ENCODE measurements at regions not wholly inside any gene's neighbourhood (a gene's known extent, or its start where the extent isn't known, plus 50 kb on each side); places are given as distances from the start of the nearest gene placed in this dataset.
"Not testable (repeated sequence)": the region's sequence is repeated elsewhere in the genome, so short reads cannot be mapped to it uniquely, and the experiment has no call there.

DNA sequence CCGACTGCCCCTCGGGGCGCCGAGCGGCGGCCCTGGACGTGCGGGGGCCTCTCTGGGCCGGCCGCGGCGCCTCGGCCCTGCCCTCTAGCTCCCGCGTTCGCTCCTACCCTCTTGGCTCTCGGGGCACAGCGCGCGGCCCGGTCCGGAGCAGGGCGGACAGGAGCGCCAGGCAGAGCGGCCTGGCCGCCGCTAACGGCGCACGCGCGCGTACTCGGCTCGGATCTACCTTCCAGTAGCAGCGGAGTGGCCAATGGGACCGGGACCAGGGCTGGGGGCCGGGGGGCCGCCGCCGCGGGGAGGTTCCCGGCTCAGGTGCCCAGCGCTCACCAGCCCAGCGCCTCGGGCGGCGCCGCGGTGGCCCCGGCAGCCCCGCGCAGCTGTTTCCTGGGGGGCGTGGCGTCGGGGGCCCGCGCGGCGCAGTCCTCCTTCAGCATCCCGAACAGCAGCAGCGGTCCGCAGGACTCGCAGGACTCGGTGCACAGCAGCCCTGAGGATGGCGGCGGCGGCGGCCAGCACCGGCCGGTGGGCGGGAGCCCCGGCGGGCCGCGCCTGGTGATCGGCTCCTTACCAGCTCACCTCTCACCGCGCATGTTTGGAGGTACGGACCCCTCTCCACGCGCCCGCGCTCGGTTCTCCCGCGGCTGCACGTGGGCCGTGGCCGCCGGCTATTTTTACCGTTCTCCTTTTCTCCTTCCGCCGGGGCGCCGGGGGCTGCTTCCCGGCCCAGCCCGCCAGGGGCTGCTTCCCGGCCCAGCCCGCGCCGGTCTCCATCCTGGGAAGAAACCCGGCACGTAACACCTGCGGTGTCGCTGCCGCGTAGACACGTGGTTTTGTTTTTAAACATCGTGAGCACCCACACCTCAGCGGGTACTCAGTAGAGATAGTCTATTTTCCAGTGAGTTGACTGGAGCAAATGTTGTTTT, 162.9 kb downstream of the KBTBD2 start:
- H3K4me3 ChIP-seq (ENCODE audit: low read depth in 1 of 3, low read length in 3 of 3) = peak overlapping the region; percentile 63 to 84 (median 78)
- H3K9me3 ChIP-seq (ENCODE audit: control insufficient read depth in 4 of 4, low read length in 3 of 4); H3K27me3 ChIP-seq (ENCODE audit: control insufficient read depth in 4 of 4, insufficient read depth in 4 of 4, low read length in 3 of 4); H3K4me1 ChIP-seq (ENCODE audit: control insufficient read depth in 4 of 4, insufficient read depth in 4 of 4, low read length in 3 of 4); H3K36me3 ChIP-seq (ENCODE audit: control insufficient read depth in 4 of 4, insufficient read depth in 3 of 4, low read depth in 1 of 4, low read length in 3 of 4): not testable (repeated sequence)
- peak overlapping the region in 1 of 2 donors; percentile 47 for H3K9ac ChIP-seq (ENCODE audit: low read depth in 1 of 2, low read length in 2 of 2)
- WGBS = under 1% methylated on average over 106 of the region's 111 CpGs
- peak overlapping the region; percentile 46 to 71 for H3K27ac ChIP-seq (ENCODE audit: low read depth in 1 of 2, low read length in 2 of 2)
- DNase-seq (ENCODE audit: low spot score) = peak; percentile 76

DNA sequence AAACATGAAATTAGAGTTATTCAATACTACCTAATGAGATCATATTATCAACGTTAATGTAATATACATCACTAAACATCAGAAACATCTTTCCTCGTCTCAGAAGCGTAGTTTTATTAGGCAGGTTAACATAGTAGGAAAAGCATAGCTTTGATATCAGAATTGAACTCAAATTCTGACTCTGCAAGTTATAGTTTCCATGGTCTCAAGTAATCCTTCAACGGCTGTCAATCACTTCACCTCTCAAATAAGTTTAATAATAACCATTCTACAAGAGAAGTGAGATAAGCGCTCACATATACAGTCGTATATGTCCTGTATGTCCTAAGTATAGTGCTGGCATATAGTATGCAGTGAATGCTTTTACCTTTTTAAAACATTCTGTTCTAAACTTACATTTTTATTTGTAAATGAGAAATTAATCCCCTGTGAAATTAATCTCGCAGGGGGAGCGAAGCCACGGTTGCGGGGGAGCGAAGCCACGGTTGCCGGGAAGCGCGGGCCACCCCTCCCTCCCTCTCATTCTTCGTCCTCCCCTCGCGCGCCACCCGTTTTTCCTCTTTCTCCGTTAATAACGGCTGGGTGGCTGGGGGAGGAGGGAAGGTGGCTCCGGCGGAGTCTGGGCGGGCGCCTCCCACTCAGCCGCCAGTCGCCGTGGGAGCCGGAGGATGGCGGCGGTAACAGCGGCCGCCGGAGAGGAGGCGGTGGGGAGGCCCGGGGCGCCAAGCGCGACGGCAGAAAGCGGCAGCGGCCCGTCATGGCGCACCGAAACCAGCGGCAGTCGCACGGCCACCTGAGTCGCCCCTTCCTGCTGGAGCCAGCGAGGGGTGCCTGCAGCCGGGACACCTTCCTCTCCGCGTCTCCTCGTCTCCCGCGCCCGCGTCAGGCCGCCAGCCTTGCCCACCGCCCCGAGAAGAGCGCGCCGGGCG, 163.8 kb downstream of the KBTBD2 start:
- H3K27ac ChIP-seq (ENCODE audit: low read depth in 1 of 2, low read length in 2 of 2) = peak overlapping the region; percentile 46 to 71
- TF ChIP-seq TAF1 (conservative IDR thresholded peaks at IDR 0.05) (peak; percentile 23), YY1 (IDR thresholded peaks at IDR 0.05) (peak; percentile 44)
- WGBS = 2% methylated on average over 66 of the region's 66 CpGs
- not testable (repeated sequence) for H3K36me3 ChIP-seq (ENCODE audit: control insufficient read depth in 4 of 4, insufficient read depth in 3 of 4, low read depth in 1 of 4, low read length in 3 of 4); H3K9me3 ChIP-seq (ENCODE audit: control insufficient read depth in 4 of 4, low read length in 3 of 4); H3K27me3 ChIP-seq (ENCODE audit: control insufficient read depth in 4 of 4, insufficient read depth in 4 of 4, low read length in 3 of 4); H3K4me1 ChIP-seq (ENCODE audit: control insufficient read depth in 4 of 4, insufficient read depth in 4 of 4, low read length in 3 of 4)
- DNase-seq (ENCODE audit: low spot score) = peak; percentile 71
- H3K4me3 ChIP-seq (ENCODE audit: low read depth in 1 of 3, low read length in 3 of 3) = peak overlapping the region; percentile 63 to 84 (median 78)
- H3K9ac ChIP-seq (ENCODE audit: low read depth in 1 of 2, low read length in 2 of 2) = peak overlapping the region in 1 of 2 donors; percentile 47

DNA sequence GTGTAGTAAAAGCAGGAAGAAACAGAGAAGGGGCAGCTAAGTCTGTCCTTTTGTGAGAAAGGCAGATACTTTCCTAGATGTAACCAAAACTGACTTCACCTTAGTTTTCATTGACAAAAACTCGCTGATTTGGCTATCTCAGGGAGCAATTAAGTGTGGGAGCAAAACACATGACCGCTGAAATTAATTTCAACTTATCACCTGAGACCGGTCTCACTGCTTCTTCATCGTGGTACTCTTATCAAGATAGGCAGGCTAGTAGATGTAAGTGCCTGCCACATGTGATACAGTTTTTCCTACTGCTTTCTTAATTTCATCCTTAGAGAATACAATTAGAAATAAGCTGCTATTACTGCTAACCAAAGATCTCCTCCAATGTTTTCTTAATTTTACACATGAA, 168.7 kb downstream of the KBTBD2 start:
- not testable (repeated sequence) for H3K27me3 ChIP-seq (ENCODE audit: control insufficient read depth in 4 of 4, insufficient read depth in 4 of 4, low read length in 3 of 4); H3K27ac ChIP-seq (ENCODE audit: low read depth in 1 of 2, low read length in 2 of 2); H3K4me3 ChIP-seq (ENCODE audit: low read depth in 1 of 3, low read length in 3 of 3); H3K9me3 ChIP-seq (ENCODE audit: control insufficient read depth in 4 of 4, low read length in 3 of 4); DNase-seq (ENCODE audit: low spot score); H3K9ac ChIP-seq (ENCODE audit: low read depth in 1 of 2, low read length in 2 of 2); H3K4me1 ChIP-seq (ENCODE audit: control insufficient read depth in 4 of 4, insufficient read depth in 4 of 4, low read length in 3 of 4); H3K36me3 ChIP-seq (ENCODE audit: control insufficient read depth in 4 of 4, insufficient read depth in 3 of 4, low read depth in 1 of 4, low read length in 3 of 4)
- 94% methylated on average over 4 of the region's 4 CpGs for WGBS

DNA sequence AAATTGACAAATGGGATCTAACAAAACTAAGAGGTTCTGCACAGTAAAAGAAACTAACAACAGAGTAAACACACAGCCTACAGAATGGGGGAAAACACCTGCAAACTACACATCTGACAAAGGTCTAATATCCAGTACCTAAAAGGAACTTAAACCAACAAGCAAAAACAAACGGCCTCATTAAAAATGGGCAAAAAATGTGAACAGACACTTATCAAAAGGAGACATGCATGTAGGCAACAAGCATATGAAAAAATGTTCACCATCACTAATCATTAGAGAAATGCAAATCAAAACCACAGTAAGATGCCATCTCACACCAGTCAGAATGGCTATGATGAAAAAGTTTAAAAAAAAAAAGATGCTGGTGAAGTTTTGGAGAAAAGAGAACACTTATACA, 197.4 kb downstream of the KBTBD2 start:
- Histone ChIP-seq H3K4me1 (ENCODE audit: control insufficient read depth in 4 of 4, insufficient read depth in 4 of 4, low read length in 3 of 4) (no peaks in the 10 kb centered on the region), H3K9me3 (ENCODE audit: control insufficient read depth in 4 of 4, low read length in 3 of 4) (peaks cover 0 to 2% (median 0%) of the 10 kb centered on the region in 4 donors), H3K27me3 (ENCODE audit: control insufficient read depth in 4 of 4, insufficient read depth in 4 of 4, low read length in 3 of 4) (no peaks in the 10 kb centered on the region), H3K9ac (ENCODE audit: low read depth in 1 of 2, low read length in 2 of 2) (no peak overlapping the region), H3K27ac (ENCODE audit: low read depth in 1 of 2, low read length in 2 of 2) (no peak overlapping the region), H3K4me3 (ENCODE audit: low read depth in 1 of 3, low read length in 3 of 3) (no peak overlapping the region), H3K36me3 (ENCODE audit: control insufficient read depth in 4 of 4, insufficient read depth in 3 of 4, low read depth in 1 of 4, low read length in 3 of 4) (no peaks in the 10 kb centered on the region)
- 94% methylated on average over 1 of the region's 1 CpG for WGBS
- DNase-seq (ENCODE audit: low spot score) = no peak
- no peak for TF ChIP-seq GABPA (IDR thresholded peaks at IDR 0.05 in 1 of 2, conservative IDR thresholded peaks at IDR 0.05 in 1 of 2)
- TF ChIP-seq JUND (IDR thresholded peaks at IDR 0.05) = no peak
- TF ChIP-seq FOXA1 (IDR thresholded peaks at IDR 0.05) = no peak
- no peak for TF ChIP-seq YY1 (IDR thresholded peaks at IDR 0.05)
- TF ChIP-seq, protein P1, sequence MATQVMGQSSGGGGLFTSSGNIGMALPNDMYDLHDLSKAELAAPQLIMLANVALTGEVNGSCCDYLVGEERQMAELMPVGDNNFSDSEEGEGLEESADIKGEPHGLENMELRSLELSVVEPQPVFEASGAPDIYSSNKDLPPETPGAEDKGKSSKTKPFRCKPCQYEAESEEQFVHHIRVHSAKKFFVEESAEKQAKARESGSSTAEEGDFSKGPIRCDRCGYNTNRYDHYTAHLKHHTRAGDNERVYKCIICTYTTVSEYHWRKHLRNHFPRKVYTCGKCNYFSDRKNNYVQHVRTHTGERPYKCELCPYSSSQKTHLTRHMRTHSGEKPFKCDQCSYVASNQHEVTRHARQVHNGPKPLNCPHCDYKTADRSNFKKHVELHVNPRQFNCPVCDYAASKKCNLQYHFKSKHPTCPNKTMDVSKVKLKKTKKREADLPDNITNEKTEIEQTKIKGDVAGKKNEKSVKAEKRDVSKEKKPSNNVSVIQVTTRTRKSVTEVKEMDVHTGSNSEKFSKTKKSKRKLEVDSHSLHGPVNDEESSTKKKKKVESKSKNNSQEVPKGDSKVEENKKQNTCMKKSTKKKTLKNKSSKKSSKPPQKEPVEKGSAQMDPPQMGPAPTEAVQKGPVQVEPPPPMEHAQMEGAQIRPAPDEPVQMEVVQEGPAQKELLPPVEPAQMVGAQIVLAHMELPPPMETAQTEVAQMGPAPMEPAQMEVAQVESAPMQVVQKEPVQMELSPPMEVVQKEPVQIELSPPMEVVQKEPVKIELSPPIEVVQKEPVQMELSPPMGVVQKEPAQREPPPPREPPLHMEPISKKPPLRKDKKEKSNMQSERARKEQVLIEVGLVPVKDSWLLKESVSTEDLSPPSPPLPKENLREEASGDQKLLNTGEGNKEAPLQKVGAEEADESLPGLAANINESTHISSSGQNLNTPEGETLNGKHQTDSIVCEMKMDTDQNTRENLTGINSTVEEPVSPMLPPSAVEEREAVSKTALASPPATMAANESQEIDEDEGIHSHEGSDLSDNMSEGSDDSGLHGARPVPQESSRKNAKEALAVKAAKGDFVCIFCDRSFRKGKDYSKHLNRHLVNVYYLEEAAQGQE (IDR thresholded peaks at IDR 0.05) = no peak
- TF ChIP-seq HNF4G (IDR thresholded peaks at IDR 0.05) = no peak
- no peak for TF ChIP-seq FOXA2 (IDR thresholded peaks at IDR 0.05)
- no peak for TF ChIP-seq RAD21 (IDR thresholded peaks at IDR 0.05)
- no peak for TF ChIP-seq HNF4A (conservative IDR thresholded peaks at IDR 0.05)
- TF ChIP-seq, protein P2, sequence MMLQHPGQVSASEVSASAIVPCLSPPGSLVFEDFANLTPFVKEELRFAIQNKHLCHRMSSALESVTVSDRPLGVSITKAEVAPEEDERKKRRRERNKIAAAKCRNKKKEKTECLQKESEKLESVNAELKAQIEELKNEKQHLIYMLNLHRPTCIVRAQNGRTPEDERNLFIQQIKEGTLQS (IDR thresholded peaks at IDR 0.05) = no peak
- no peak for TF ChIP-seq TAF1 (conservative IDR thresholded peaks at IDR 0.05)
- no peak for TF ChIP-seq EGR1 (IDR thresholded peaks at IDR 0.05; ENCODE audit: low read depth in 2 of 2)
